GM06990 (cell line): ENCODE measurements at regions not wholly inside any gene's neighbourhood (a gene's known extent, or its start where the extent isn't known, plus 50 kb on each side); places are given as distances from the start of the nearest gene placed in this dataset.

Experiments
- DNase-seq: peaks from one replicate; pipeline ENCODE4 v3.0.0-alpha.2; 2011; ENCODE audit not compliant: insufficient read length; ENCODE audit errors: extremely low read depth
- H3K27me3 ChIP-seq: replicated peaks from 2 replicates; pipeline ENCODE4 v1.6.0; 2011; ENCODE audit warnings: low read length; ENCODE audit not compliant: control insufficient read depth, insufficient read depth
- H3K36me3 ChIP-seq: 2 replicates; pipeline ENCODE4 v1.5.1; 2011; ENCODE audit warnings: low read length; ENCODE audit not compliant: control insufficient read depth, insufficient read depth
- H3K4me3 ChIP-seq: replicated peaks from 2 replicates; pipeline ENCODE4 v1.5.1; 2011; ENCODE audit warnings: low read depth, mild to moderate bottlenecking, control low read depth, low read length
- TF ChIP-seq, protein P1 (sequence below): IDR thresholded peaks from 2 replicates; pipeline ENCODE4 v1.5.1; 2011; ENCODE audit warnings: low read length, control low read depth, mild to moderate bottlenecking, inconsistent platforms; ENCODE audit not compliant: insufficient read depth, poor library complexity, severe bottlenecking

DNA sequence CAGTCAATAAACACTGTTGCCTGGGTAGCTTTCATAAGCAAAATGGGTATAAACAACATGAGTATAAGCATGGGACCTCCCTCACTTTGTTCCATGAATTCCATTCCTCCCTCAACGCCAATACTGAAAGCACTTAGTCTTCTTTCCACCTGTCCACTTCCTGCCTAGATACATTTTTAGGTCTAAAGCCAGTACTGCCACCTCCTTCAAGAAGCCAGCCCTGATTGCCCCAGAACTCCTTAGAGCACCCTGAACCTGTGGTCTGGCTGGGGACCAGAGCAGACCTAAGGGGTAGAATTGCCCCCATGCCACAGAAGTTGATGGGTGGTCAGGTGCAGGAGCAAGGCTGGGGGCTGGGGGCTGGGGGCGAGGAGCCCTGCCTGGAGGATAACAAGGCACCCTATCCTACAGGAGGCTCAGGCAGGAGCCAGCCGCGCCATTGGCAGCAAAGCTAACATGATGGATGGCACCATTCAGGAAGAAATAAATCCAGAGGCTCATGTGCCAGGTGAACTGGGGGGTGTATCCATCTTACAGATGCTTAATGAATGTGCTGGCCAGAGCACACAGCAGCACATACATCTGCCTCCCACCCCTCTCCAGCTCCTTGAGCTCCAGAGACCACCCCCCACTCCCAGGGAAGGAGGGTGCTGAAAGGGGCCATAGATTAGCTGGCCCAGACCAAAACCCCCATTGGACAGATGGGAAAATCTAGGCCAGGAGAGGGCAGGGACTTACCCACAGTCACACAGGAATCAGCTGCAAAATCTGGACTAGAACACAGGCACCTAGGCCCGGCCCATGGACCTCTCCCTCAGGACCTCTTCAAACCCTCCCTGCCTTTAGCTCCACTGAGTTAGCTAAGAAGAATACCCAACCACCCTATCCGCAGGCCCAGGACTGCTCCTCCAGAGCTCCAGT lies 113.8 kb upstream of the LINGO1 start:
- H3K4me3 ChIP-seq, result no peak overlapping the region
- peaks cover 4% of the 10 kb centered on the region for H3K27me3 ChIP-seq
- DNase-seq, result no peak
- H3K36me3 ChIP-seq, result no peaks in the 10 kb centered on the region
- TF ChIP-seq, protein P1, sequence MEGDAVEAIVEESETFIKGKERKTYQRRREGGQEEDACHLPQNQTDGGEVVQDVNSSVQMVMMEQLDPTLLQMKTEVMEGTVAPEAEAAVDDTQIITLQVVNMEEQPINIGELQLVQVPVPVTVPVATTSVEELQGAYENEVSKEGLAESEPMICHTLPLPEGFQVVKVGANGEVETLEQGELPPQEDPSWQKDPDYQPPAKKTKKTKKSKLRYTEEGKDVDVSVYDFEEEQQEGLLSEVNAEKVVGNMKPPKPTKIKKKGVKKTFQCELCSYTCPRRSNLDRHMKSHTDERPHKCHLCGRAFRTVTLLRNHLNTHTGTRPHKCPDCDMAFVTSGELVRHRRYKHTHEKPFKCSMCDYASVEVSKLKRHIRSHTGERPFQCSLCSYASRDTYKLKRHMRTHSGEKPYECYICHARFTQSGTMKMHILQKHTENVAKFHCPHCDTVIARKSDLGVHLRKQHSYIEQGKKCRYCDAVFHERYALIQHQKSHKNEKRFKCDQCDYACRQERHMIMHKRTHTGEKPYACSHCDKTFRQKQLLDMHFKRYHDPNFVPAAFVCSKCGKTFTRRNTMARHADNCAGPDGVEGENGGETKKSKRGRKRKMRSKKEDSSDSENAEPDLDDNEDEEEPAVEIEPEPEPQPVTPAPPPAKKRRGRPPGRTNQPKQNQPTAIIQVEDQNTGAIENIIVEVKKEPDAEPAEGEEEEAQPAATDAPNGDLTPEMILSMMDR, result no peak

DNA sequence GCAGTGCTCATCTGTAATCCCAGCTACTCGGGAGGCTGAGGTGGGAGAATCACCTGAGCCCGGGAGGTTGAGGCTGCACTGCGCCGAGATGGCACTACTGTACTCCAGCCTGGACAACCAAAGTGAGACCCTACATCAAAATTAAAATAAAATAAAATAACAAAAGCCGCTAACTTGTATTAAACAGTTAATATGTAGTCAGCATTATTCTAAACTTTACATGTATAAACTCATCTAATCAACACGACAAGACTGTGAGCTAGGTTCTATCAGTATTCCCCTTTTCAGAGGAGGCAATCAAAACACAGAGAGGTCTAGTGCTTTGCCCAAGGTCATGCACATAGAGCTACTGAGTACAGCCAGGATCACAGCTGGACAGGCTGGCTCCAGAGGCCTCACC lies 111.7 kb upstream of the LINGO1 start:
- DNase-seq, result no peak
- Histone ChIP-seq H3K27me3 (peaks cover 4% of the 10 kb centered on the region), H3K4me3 (no peak overlapping the region), H3K36me3 (no peaks in the 10 kb centered on the region)
- TF ChIP-seq, protein P1, result no peak

DNA sequence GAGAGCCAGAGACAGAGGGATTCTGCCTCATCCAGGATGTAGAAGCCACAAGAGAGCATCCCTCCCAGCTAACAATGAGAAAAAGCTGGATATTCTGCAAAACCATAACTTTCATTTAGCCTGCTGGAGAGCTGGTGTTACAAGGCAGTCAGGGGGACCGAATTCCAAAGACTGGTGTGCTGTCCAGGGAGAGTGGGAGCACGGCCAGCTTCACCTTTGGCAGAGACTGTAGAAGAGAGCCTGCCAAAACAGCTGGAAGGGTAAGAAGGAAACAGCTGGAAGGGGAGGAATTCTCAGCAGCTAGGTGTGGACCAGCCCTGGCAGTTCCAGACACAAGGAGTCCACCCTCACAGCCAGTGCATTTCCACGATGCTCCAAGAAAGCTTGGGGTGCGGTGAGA lies 109.9 kb upstream of the LINGO1 start:
- Histone ChIP-seq H3K27me3 (peaks cover 4% of the 10 kb centered on the region), H3K36me3 (no peaks in the 10 kb centered on the region), H3K4me3 (no peak overlapping the region)
- no peak for DNase-seq
- TF ChIP-seq, protein P1, result no peak

GRCh38 chr15:77742127-77742526 lies 109.4 kb upstream of the LINGO1 start:
- TF ChIP-seq, protein P1, result no peak
- no peak overlapping the region for H3K4me3 ChIP-seq
- H3K27me3 ChIP-seq, result peaks cover 4% of the 10 kb centered on the region
- no peaks in the 10 kb centered on the region for H3K36me3 ChIP-seq
- no peak for DNase-seq

GRCh38 chr15:77741106-77741505 lies 108.4 kb upstream of the LINGO1 start:
- H3K27me3 ChIP-seq, result peaks cover 4% of the 10 kb centered on the region
- no peak overlapping the region for H3K4me3 ChIP-seq
- DNase-seq, result no peak
- TF ChIP-seq, protein P1, result no peak
- H3K36me3 ChIP-seq, result no peaks in the 10 kb centered on the region
